BE2C (cell line): ENCODE measurements at regions not wholly inside any gene's neighbourhood (a gene's known extent, or its start where the extent isn't known, plus 50 kb on each side); places are given as distances from the start of the nearest gene placed in this dataset.

Source experiments
- DNase-seq: peaks from one replicate; pipeline ENCODE4 v3.0.0-alpha.2; 2020
- H3K27me3 ChIP-seq: fragments of 250-450 bp; sonication (Bioruptor Pico); 2 replicates; pipeline ENCODE4 v1.5.1; 2020; ENCODE audit warnings: mild to moderate bottlenecking
- H3K36me3 ChIP-seq: fragments of 250-450 bp; sonication (Bioruptor Pico); 2 replicates; pipeline ENCODE4 v1.5.1; 2020; ENCODE audit warnings: mild to moderate bottlenecking
- H3K4me1 ChIP-seq: fragments of 250-450 bp; sonication (Bioruptor Pico); 2 replicates; pipeline ENCODE4 v1.5.1; 2020
- H3K4me3 ChIP-seq: 2 replicates; pipeline ENCODE4 v1.5.1; 2011; ENCODE audit warnings: low read depth, low read length
- H3K9me3 ChIP-seq: fragments of 250-450 bp; sonication (Bioruptor Pico); 2 replicates; pipeline ENCODE4 v1.5.1; 2020
- CTCF ChIP-seq: IDR thresholded peaks from 2 replicates; pipeline ENCODE4 v1.5.1; 2012; ENCODE audit warnings: mild to moderate bottlenecking, low read depth, low read length

GRCh38 chr6:40247516-40248115 is 313.4 kb upstream of the MOCS1 start:
- no peaks in the 10 kb centered on the region for H3K27me3 ChIP-seq

GRCh38 chr6:40244699-40245098 is 310.4 kb upstream of the MOCS1 start:
- Histone ChIP-seq H3K4me3 (no peak overlapping the region), H3K9me3 (no peaks in the 10 kb centered on the region), H3K36me3 (no peaks in the 10 kb centered on the region), H3K4me1 (no peaks in the 10 kb centered on the region), H3K27me3 (no peaks in the 10 kb centered on the region)
- no peak for DNase-seq
- TF ChIP-seq CTCF, result no peak

More at GRCh38 chr6:40247516-40248115, 313.4 kb upstream of the MOCS1 start:
- no peak for DNase-seq
- H3K36me3 ChIP-seq, result no peaks in the 10 kb centered on the region
- H3K4me3 ChIP-seq, result no peak overlapping the region
- TF ChIP-seq CTCF, result no peak
- no peaks in the 10 kb centered on the region for H3K4me1 ChIP-seq
- no peaks in the 10 kb centered on the region for H3K9me3 ChIP-seq

DNA sequence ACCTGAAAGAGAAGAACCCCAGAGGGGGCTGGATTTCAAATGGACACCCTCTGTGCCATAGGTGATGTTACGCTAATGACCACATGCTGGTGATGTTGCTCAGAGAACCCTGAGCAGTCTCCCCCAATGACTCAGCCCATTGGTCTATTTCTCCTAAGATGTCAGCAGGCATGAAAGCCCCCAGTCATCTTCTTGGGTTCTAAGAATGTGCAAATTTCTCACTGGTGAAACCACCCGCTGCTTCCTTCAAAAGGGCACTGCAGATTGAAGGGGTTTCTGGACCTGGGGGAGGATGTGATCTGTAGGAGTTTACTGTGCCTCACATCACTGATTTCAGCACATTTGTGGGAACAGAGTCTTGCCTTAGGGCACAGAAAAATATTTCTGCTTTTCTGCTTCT is 298.4 kb upstream of the MOCS1 start:
- 0 out of 2 replicates have a peak, but pooled peaks have one; percentile 4 for TF ChIP-seq CTCF
- DNase-seq, result no peak
- H3K27me3 ChIP-seq, result peaks cover 4% of the 10 kb centered on the region

DNA sequence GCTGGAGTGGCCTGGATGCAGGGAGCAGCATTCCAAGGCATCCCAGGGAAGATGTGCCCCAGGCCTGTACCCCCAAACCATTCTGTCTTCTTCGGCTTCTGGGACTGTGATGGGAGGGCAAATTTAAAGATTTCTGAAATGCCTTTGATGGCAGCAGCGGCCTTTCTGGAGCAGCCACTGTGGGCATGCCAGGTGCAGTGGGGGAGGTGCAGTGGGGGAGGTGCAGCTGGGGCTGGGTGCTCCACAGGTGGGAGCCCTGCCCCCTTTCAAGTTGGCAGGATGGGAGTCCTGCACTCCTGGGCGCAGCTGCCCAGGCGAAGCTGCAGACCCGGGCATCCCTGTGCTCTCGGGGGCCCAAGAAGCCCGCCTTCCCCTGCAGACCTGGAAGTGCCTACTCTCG is 293.5 kb upstream of the MOCS1 start:
- H3K4me3 ChIP-seq, result no peak overlapping the region
- no peaks in the 10 kb centered on the region; the same call in 1 of the 2 replicates for H3K9me3 ChIP-seq

More for the DNA sequence above, 298.4 kb upstream of the MOCS1 start:
- H3K4me3 ChIP-seq, result no peak overlapping the region
- no peaks in the 10 kb centered on the region; the same call in 1 of the 2 replicates for H3K9me3 ChIP-seq
- H3K4me1 ChIP-seq, result no peaks in the 10 kb centered on the region
- H3K36me3 ChIP-seq, result no peaks in the 10 kb centered on the region

DNA sequence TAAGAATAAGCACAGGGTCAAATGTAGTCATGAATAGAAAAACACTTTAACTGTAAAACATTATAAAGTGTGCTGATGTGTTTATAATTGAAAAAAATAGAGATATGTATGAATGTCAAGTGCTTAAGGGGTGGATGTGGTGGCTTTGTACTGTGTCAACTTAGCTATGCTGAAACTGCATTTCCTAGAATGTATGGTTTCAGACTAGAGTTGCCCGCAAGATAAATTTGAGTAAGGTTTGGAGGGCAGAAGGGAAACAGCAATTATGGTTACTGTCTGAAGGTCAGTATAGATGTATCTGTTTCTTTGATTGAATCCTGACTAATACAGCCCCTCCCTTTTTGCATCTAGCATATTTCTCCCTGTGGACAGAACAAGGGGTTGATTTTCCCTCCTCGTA is 288.1 kb upstream of the MOCS1 start:
- Histone ChIP-seq H3K4me3 (no peak overlapping the region), H3K9me3 (no peaks in the 10 kb centered on the region; the same call in 1 of the 2 replicates), H3K27me3 (no peaks in the 10 kb centered on the region), H3K4me1 (no peaks in the 10 kb centered on the region), H3K36me3 (no peaks in the 10 kb centered on the region)
- no peak for TF ChIP-seq CTCF
- no peak for DNase-seq

More for the DNA sequence above, 293.5 kb upstream of the MOCS1 start:
- Histone ChIP-seq H3K36me3 (no peaks in the 10 kb centered on the region), H3K4me1 (no peaks in the 10 kb centered on the region), H3K27me3 (peaks cover 3% of the 10 kb centered on the region)
- DNase-seq, result no peak
- TF ChIP-seq CTCF, result no peak

DNA sequence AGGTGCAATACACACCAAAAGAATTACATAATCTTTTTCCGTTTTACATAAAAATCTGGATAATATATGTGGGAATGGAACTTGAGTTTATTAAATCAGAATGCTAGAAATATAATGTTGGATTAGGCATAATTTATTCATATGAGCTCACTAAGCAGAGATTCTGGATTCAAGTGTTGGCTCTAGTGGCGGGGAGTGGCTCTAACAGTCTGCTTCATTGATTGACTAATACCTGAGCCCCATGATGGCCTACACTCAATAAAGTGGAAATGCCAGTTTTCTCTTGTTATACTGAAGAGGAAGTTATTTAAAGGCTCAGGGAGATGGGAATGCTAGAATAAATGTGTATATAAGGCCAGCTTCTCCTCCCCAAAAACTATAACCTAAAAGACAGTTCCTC is 285.5 kb upstream of the MOCS1 start:
- Histone ChIP-seq H3K27me3 (no peaks in the 10 kb centered on the region), H3K4me1 (no peaks in the 10 kb centered on the region), H3K36me3 (no peaks in the 10 kb centered on the region), H3K4me3 (no peak overlapping the region), H3K9me3 (no peaks in the 10 kb centered on the region; the same call in 1 of the 2 replicates)
- no peak for DNase-seq
- no peak for TF ChIP-seq CTCF
